Panc1 (cell line): ENCODE measurements at regions not wholly inside any gene's neighbourhood (a gene's known extent, or its start where the extent isn't known, plus 50 kb on each side); places are given as distances from the start of the nearest gene placed in this dataset.
A peak's percentile ranks its signal among the peaks of the same experiment; 100 is the strongest.

Experiments
- ATAC-seq: fragments of 200-7000 bp; cut with Tn5 transposase; 2 replicates; pipeline ENCODE4 v1.9.1; 2020; ENCODE audit warnings: mild to moderate bottlenecking, moderate library complexity
- BruUV-seq: library from RNA; stranded (reverse); fragments of 400-500 nt; replicated peaks from 2 replicates; lab custom pipeline; 2021; lab: Mats Ljungman, UMichigan
- CTCF ChIA-PET: fragments of 300-600 bp; sonication (Branson Sonifier 250); formaldehyde crosslinking; loops from one replicate; lab custom pipeline; 2022; ENCODE audit warnings: antibody characterized with exemption; lab: Charles Lee
- POLR2A ChIA-PET: fragments of 300-600 bp; sonication (Branson Sonifier 250); formaldehyde crosslinking; loops from one replicate; lab custom pipeline; 2022; ENCODE audit warnings: antibody characterized with exemption; lab: Charles Lee
- DNase-seq: peaks from one replicate; pipeline ENCODE4 v3.0.0-alpha.2; 2010; ENCODE audit warnings: low read depth, low spot score
- H3K27ac ChIP-seq: 2 replicates; pipeline ENCODE4 v1.5.1; 2011; ENCODE audit warnings: mild to moderate bottlenecking, low read length, inconsistent platforms
- H3K27me3 ChIP-seq: fragments of 200-500 bp; sonication (Bioruptor generic); 2 replicates; pipeline ENCODE4 v1.6.0; 2014; ENCODE audit warnings: low read length, inconsistent platforms; ENCODE audit not compliant: control insufficient read depth, insufficient read depth
- H3K36me3 ChIP-seq: fragments of 200-500 bp; sonication (Bioruptor generic); 2 replicates; pipeline ENCODE4 v1.5.1; 2014; ENCODE audit warnings: inconsistent platforms, mild to moderate bottlenecking, low read length, moderate library complexity; ENCODE audit not compliant: control insufficient read depth, insufficient read depth
- H3K4me1 ChIP-seq: 2 replicates; pipeline ENCODE4 v1.5.1; 2011; ENCODE audit warnings: inconsistent platforms, mild to moderate bottlenecking, low read length, moderate library complexity; ENCODE audit not compliant: control insufficient read depth, insufficient read depth
- H3K4me3 ChIP-seq, 2 experiments: 2 replicates each; pipeline ENCODE4 v1.5.1; 2011 to 2012; ENCODE audit warnings: low read depth in 2 of 2, low read length in 2 of 2, mild to moderate bottlenecking in 2 of 2, inconsistent platforms in 1 of 2, moderate library complexity in 1 of 2
- H3K9me3 ChIP-seq: fragments of 200-500 bp; sonication (Bioruptor generic); 2 replicates; pipeline ENCODE4 v1.5.1; 2014; ENCODE audit warnings: low read depth, mild to moderate bottlenecking, inconsistent platforms, low read length, moderate library complexity; ENCODE audit not compliant: control insufficient read depth, insufficient read depth
- POLR2AphosphoS5 ChIP-seq: IDR thresholded peaks from 2 replicates; pipeline ENCODE4 v1.6.1; 2012; ENCODE audit warnings: mild to moderate bottlenecking, low read depth, low read length, moderate library complexity
- SIN3A ChIP-seq: IDR thresholded peaks from 2 replicates; pipeline ENCODE4 v1.6.1; 2012; ENCODE audit warnings: low read depth, mild to moderate bottlenecking, low read length, moderate library complexity, borderline replicate concordance; ENCODE audit not compliant: insufficient read depth
- TCF7L2 ChIP-seq: IDR thresholded peaks from 2 replicates; pipeline ENCODE4 v1.6.1; 2011; ENCODE audit warnings: mild to moderate bottlenecking, low read depth, low read length, inconsistent platforms
- in situ Hi-C: cut with HindIII; loops from 2 replicates; pipeline ENCODE4 v1.10.0; 2016; ENCODE audit warnings: low sequenced_read_pairs, low pct_unique_long_range_greater_than_20kb
- intact Hi-C: fragments of 100-400 bp; cut with micrococcal nuclease; formaldehyde crosslinking; loops from one replicate; pipeline ENCODE4 v1.10.0; 2022; ENCODE audit not compliant: unreplicated experiment
- TF ChIP-seq, protein P1 (sequence below), 2 experiments: IDR thresholded peaks; 2 replicates each; pipeline ENCODE4 v1.6.1; 2011 to 2012; ENCODE audit warnings: low read depth in 2 of 2, control low read depth in 1 of 2, low read length in 1 of 2, mild to moderate bottlenecking in 1 of 2, moderate library complexity in 1 of 2; ENCODE audit not compliant: insufficient read depth in 1 of 2
- TF ChIP-seq, protein P2 (sequence below): fragments of 450-650 bp; IDR thresholded peaks from 2 replicates; pipeline ENCODE4 v1.5.1; 2017; ENCODE audit warnings: mild to moderate bottlenecking

DNA sequence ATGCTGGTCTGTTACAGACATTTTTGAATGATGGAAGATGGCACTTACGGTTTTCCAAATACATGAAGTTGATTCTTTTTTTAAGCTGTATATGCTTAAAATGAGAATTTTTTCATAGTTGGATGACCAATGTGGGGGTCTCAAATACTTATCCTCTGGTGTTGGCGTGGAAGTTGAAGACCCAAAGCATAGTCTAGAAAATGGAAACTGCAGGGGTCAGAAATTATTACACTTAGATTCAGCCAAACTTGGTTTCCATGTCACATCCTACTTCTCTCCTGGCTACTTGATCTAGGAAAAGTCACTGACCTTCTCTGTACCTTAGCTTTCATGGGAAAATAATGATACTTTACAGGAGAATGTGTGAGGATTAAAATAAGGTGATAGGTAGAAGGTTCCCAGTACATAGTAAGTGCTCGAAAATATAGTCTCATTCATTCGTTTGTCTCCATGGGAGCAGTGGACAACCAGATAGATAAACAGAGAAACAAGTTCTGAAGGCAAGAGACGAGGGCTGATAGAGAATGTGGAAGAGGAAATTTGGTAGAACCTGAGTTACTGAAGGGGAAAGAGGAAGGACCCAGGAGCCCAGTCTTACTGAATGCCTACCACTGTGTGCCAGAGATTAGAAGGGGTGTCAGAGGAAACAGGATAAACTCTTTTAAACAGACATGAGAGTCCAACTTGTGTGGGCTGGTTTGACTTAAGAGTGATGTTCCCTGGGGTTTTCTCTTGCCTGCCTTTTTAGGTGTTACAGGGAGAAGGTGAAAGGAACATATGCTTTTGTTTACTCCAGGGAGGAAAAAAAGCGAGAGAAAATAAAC, 560.3 kb upstream of the KLF4 start:
- TF ChIP-seq, protein P1, sequence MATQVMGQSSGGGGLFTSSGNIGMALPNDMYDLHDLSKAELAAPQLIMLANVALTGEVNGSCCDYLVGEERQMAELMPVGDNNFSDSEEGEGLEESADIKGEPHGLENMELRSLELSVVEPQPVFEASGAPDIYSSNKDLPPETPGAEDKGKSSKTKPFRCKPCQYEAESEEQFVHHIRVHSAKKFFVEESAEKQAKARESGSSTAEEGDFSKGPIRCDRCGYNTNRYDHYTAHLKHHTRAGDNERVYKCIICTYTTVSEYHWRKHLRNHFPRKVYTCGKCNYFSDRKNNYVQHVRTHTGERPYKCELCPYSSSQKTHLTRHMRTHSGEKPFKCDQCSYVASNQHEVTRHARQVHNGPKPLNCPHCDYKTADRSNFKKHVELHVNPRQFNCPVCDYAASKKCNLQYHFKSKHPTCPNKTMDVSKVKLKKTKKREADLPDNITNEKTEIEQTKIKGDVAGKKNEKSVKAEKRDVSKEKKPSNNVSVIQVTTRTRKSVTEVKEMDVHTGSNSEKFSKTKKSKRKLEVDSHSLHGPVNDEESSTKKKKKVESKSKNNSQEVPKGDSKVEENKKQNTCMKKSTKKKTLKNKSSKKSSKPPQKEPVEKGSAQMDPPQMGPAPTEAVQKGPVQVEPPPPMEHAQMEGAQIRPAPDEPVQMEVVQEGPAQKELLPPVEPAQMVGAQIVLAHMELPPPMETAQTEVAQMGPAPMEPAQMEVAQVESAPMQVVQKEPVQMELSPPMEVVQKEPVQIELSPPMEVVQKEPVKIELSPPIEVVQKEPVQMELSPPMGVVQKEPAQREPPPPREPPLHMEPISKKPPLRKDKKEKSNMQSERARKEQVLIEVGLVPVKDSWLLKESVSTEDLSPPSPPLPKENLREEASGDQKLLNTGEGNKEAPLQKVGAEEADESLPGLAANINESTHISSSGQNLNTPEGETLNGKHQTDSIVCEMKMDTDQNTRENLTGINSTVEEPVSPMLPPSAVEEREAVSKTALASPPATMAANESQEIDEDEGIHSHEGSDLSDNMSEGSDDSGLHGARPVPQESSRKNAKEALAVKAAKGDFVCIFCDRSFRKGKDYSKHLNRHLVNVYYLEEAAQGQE (IDR thresholded peaks at IDR 0.05; ENCODE audit: insufficient read depth in 1 of 2, low read depth in 2 of 2, low read length in 1 of 2), result no peak
- TF ChIP-seq SIN3A (no peak), POLR2AphosphoS5 (no peak), TCF7L2 (no peak)
- TF ChIP-seq, protein P2, sequence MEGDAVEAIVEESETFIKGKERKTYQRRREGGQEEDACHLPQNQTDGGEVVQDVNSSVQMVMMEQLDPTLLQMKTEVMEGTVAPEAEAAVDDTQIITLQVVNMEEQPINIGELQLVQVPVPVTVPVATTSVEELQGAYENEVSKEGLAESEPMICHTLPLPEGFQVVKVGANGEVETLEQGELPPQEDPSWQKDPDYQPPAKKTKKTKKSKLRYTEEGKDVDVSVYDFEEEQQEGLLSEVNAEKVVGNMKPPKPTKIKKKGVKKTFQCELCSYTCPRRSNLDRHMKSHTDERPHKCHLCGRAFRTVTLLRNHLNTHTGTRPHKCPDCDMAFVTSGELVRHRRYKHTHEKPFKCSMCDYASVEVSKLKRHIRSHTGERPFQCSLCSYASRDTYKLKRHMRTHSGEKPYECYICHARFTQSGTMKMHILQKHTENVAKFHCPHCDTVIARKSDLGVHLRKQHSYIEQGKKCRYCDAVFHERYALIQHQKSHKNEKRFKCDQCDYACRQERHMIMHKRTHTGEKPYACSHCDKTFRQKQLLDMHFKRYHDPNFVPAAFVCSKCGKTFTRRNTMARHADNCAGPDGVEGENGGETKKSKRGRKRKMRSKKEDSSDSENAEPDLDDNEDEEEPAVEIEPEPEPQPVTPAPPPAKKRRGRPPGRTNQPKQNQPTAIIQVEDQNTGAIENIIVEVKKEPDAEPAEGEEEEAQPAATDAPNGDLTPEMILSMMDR, result no peak
- BruUV-seq, result no TSS peak

DNA sequence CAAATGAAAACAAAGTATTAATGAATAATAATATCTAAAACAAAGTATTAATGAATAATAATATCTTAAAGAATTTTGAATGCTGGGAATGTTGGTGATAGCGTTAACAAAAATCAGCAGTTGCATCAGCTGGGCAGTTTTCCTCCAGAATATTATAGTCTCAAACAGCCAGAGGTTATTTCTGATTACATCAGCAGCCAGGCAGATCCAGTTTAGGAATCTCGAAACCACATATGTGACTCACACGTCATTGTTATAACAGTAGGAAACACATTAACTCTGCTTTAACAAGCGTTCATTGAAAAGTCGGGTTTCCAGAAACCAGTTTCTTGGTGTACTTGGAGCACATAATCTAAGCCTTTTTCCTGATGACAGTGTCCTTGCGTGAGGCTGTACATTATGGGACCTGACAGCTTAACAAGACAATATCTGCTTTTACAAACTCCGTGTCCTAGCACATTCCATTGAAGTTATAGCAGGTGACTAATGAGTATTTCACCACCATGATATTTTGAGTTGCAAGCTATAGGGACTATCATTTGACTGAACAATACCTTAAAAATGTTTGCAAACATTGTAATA, 559.5 kb upstream of the KLF4 start:
- peak; percentile 91 for DNase-seq
- intact Hi-C loops (no loop called here), in situ Hi-C loops (no loop called here)
- Histone ChIP-seq H3K27ac (no peak overlapping the region), H3K36me3 (no peaks in the 10 kb centered on the region), H3K4me3 (no peak overlapping the region), H3K9me3 (no peaks in the 10 kb centered on the region), H3K4me1 (no peaks in the 10 kb centered on the region), H3K27me3 (no peaks in the 10 kb centered on the region)
- ChIA-PET CTCF (no interaction called here), POLR2A (no interaction called here)
- BruUV-seq, result no TSS peak
- ATAC-seq, result peak; percentile 62
- TF ChIP-seq, protein P1 (IDR thresholded peaks at IDR 0.05; ENCODE audit: insufficient read depth in 1 of 2, low read depth in 2 of 2, low read length in 1 of 2), result no peak
- TF ChIP-seq POLR2AphosphoS5 (no peak), TCF7L2 (no peak), SIN3A (no peak)
- TF ChIP-seq, protein P2, result no peak

More for the DNA sequence above, 560.3 kb upstream of the KLF4 start:
- Histone ChIP-seq H3K27me3 (no peaks in the 10 kb centered on the region), H3K9me3 (no peaks in the 10 kb centered on the region), H3K27ac (no peak overlapping the region), H3K4me3 (no peak overlapping the region), H3K4me1 (no peaks in the 10 kb centered on the region), H3K36me3 (no peaks in the 10 kb centered on the region)
- no peak for DNase-seq
- POLR2A ChIA-PET, result no interaction called here
- CTCF ChIA-PET, result no interaction called here
- no peak for ATAC-seq
- in situ Hi-C loops (no loop called here), intact Hi-C loops (no loop called here)
